DOHH2 (cell line): ENCODE measurements at regions not wholly inside any gene's neighbourhood (a gene's known extent, or its start where the extent isn't known, plus 50 kb on each side); places are given as distances from the start of the nearest gene placed in this dataset.

Experiments
- H3F3A ChIP-seq: fragments of 200-600 bp; sonication (generic), shearing (Covaris generic); 2 replicates; pipeline ENCODE4 v1.6.0; 2016; ENCODE audit warnings: antibody characterized with exemption, mild to moderate bottlenecking; ENCODE audit not compliant: control insufficient read depth, insufficient read depth
- H3K27ac ChIP-seq: fragments of 200-600 bp; sonication (generic); 2 replicates; pipeline ENCODE4 v1.5.1; 2014; ENCODE audit warnings: low read depth, mild to moderate bottlenecking, low read length, moderate library complexity
- H3K27me3 ChIP-seq: fragments of 200-600 bp; sonication (generic); 2 replicates; pipeline ENCODE4 v1.6.1; 2014; ENCODE audit warnings: mild to moderate bottlenecking, low read length, mixed read lengths; ENCODE audit not compliant: control insufficient read depth
- H3K36me3 ChIP-seq: fragments of 200-600 bp; sonication (generic); 2 replicates; pipeline ENCODE4 v1.6.1; 2014; ENCODE audit warnings: mild to moderate bottlenecking, low read length, moderate library complexity, mixed read lengths; ENCODE audit not compliant: control insufficient read depth
- H3K4me1 ChIP-seq: fragments of 200-600 bp; sonication (generic); 2 replicates; pipeline ENCODE4 v1.6.1; 2014; ENCODE audit warnings: mild to moderate bottlenecking, low read length, mixed read lengths; ENCODE audit not compliant: control insufficient read depth
- H3K4me2 ChIP-seq: fragments of 200-600 bp; sonication (generic); 2 replicates; pipeline ENCODE4 v1.6.0; 2014; ENCODE audit warnings: mild to moderate bottlenecking, low read length, moderate library complexity
- H3K4me3 ChIP-seq: fragments of 200-600 bp; sonication (generic); 2 replicates; pipeline ENCODE4 v1.5.1; 2014; ENCODE audit warnings: mild to moderate bottlenecking, low read length, mixed read lengths
- H3K79me2 ChIP-seq: fragments of 200-600 bp; sonication (generic); 2 replicates; pipeline ENCODE4 v1.6.1; 2014; ENCODE audit warnings: mild to moderate bottlenecking, low read length, mixed read lengths; ENCODE audit not compliant: control insufficient read depth
- H3K9me2 ChIP-seq: fragments of 200-600 bp; sonication (generic); replicated peaks from 2 replicates; pipeline ENCODE4 v1.6.1; 2014; ENCODE audit warnings: mild to moderate bottlenecking, low read length, mixed read lengths; ENCODE audit not compliant: control insufficient read depth
- H3K9me3 ChIP-seq: fragments of 200-600 bp; sonication (generic); 2 replicates; pipeline ENCODE4 v1.6.1; 2014; ENCODE audit warnings: antibody characterized with exemption, low read length, mixed read lengths; ENCODE audit not compliant: control insufficient read depth, insufficient read depth
- H4K20me1 ChIP-seq: fragments of 200-600 bp; sonication (generic); 2 replicates; pipeline ENCODE4 v1.6.0; 2014; ENCODE audit warnings: low read depth, mild to moderate bottlenecking, antibody characterized with exemption, low read length, moderate library complexity; ENCODE audit not compliant: control insufficient read depth, insufficient read depth
- EZH2phosphoT487 ChIP-seq: fragments of 200-600 bp; sonication (generic); IDR thresholded peaks from 2 replicates; pipeline ENCODE4 v1.6.1; 2017; ENCODE audit warnings: borderline replicate concordance, mild to moderate bottlenecking, antibody characterized with exemption, low read length, moderate library complexity, mixed read lengths
- TF ChIP-seq, protein P1 (sequence below): fragments of 200-600 bp; sonication (generic); IDR thresholded peaks from one replicate; pipeline ENCODE4 v1.5.1; 2014; ENCODE audit warnings: antibody characterized with exemption, mild to moderate bottlenecking, low read depth, low read length; ENCODE audit not compliant: poor library complexity, severe bottlenecking

DNA sequence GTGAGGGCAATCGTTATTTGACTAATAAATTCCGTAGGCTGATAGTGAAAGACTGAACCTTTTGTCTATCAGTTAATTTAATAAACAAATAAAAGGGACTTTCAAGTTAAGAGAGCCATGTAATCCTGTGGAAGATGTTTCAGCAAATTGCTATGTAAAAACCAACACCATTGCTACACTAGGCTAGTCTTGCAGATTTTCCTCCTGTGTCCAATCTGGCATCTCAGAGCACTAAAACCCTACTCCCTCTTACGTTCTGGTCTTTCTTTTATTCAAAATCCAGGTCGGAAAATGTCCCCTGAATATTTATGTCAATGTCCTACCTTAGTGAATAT, 478.8 kb upstream of the TNC start:
- TF ChIP-seq, protein P1, sequence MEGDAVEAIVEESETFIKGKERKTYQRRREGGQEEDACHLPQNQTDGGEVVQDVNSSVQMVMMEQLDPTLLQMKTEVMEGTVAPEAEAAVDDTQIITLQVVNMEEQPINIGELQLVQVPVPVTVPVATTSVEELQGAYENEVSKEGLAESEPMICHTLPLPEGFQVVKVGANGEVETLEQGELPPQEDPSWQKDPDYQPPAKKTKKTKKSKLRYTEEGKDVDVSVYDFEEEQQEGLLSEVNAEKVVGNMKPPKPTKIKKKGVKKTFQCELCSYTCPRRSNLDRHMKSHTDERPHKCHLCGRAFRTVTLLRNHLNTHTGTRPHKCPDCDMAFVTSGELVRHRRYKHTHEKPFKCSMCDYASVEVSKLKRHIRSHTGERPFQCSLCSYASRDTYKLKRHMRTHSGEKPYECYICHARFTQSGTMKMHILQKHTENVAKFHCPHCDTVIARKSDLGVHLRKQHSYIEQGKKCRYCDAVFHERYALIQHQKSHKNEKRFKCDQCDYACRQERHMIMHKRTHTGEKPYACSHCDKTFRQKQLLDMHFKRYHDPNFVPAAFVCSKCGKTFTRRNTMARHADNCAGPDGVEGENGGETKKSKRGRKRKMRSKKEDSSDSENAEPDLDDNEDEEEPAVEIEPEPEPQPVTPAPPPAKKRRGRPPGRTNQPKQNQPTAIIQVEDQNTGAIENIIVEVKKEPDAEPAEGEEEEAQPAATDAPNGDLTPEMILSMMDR: no peak
- TF ChIP-seq EZH2phosphoT487: no peak
- Histone ChIP-seq H4K20me1 (no peaks in the 10 kb centered on the region), H3K27ac (no peak overlapping the region), H3K9me3 (no peaks in the 10 kb centered on the region), H3K27me3 (peaks cover 21% of the 10 kb centered on the region), H3K79me2 (no peaks in the 10 kb centered on the region), H3K4me1 (no peaks in the 10 kb centered on the region), H3K4me2 (no peak overlapping the region), H3K36me3 (no peaks in the 10 kb centered on the region), H3K4me3 (no peak overlapping the region), H3F3A (no peaks in the 10 kb centered on the region), H3K9me2 (no peaks in the 10 kb centered on the region)

DNA sequence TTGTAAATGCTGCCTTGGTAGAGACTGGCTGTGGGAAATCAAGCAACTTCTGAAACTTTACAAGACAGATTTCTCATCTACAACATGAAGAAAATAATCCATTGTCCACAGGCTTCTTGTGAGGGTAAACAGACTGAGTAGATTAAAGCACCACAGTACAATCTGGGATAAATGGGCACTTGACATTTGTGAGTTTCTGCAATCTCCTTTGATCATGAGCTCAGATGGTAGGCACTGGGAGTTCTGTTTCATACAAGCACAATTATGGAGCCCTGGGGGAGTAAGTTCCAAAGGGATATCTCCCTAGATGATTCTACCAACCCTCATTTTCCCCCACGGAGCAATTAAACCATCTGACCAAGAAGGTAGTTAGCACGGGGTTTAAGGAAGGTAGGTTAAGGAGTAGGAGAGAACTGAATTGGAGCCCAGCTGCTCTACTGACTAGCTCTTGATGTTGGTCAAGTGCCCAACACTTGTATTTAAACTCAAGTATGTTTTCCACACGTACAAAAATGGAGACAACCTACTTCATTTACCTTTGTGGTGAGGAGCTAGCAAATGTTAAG, 479.5 kb upstream of the TNC start:
- Histone ChIP-seq H3K4me3 (no peak overlapping the region), H3K4me2 (no peak overlapping the region), H3K36me3 (no peaks in the 10 kb centered on the region), H3K27me3 (peaks cover 21% of the 10 kb centered on the region), H3K4me1 (no peaks in the 10 kb centered on the region), H3F3A (no peaks in the 10 kb centered on the region), H4K20me1 (no peaks in the 10 kb centered on the region), H3K27ac (no peak overlapping the region), H3K79me2 (no peaks in the 10 kb centered on the region), H3K9me2 (no peaks in the 10 kb centered on the region), H3K9me3 (no peaks in the 10 kb centered on the region)
- TF ChIP-seq, protein P1: no peak
- no peak for TF ChIP-seq EZH2phosphoT487

DNA sequence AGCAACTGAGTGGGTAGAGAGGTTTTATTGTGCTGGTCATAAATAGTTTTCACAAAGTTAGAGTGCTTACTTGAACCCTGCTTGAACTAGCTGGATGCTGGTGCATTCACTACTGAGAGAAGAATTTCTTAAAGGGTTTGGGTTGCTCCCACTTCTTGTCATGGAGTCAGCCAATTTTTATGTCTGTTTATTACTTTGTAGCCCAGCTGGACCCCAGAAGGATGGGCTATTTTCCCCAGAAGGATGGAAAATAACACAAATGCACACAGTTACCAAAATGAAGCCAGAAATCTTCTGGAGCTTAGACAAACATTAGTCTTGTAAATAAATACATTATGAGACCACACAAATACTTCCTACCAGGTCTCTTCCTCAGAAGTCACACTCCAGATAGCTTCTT, 480.8 kb upstream of the TNC start:
- Histone ChIP-seq H4K20me1 (no peaks in the 10 kb centered on the region), H3K4me3 (no peak overlapping the region), H3K4me2 (no peak overlapping the region), H3K9me2 (no peaks in the 10 kb centered on the region), H3K27me3 (peaks cover 21% of the 10 kb centered on the region), H3K79me2 (no peaks in the 10 kb centered on the region), H3K27ac (no peak overlapping the region), H3K36me3 (no peaks in the 10 kb centered on the region), H3K9me3 (no peaks in the 10 kb centered on the region), H3K4me1 (no peaks in the 10 kb centered on the region), H3F3A (no peaks in the 10 kb centered on the region)
- TF ChIP-seq, protein P1: no peak
- no peak for TF ChIP-seq EZH2phosphoT487
